ENCODE measurements at regions not wholly inside any gene's neighbourhood (a gene's known extent, or its start where the extent isn't known, plus 50 kb on each side); places are given as distances from the start of the nearest gene placed in this dataset.
"Not testable (repeated sequence)": the region's sequence is repeated elsewhere in the genome, so short reads cannot be mapped to it uniquely, and the experiment has no call there.

GRCh38 chr14:89480278-89480677 is 63.2 kb upstream of the FOXN3 start:
- no peak for DNase-seq (ENCODE audit: low read depth)
- no peaks in the 10 kb centered on the region for H3K36me3 ChIP-seq (ENCODE audit: control insufficient read depth, insufficient read depth, low read length, severe bottlenecking)
- no peaks in the 10 kb centered on the region for H3K27me3 ChIP-seq (replicated peaks; ENCODE audit: control insufficient read depth, insufficient read depth, low read length)
- H3K9ac ChIP-seq (ENCODE audit: low read length), result peak overlapping the region; percentile 25
- no peaks in the 10 kb centered on the region for H3K9me3 ChIP-seq (ENCODE audit: control insufficient read depth, low read length)
- H3K4me3 ChIP-seq (ENCODE audit: low read length), result no peak overlapping the region
- H3K4me1 ChIP-seq (ENCODE audit: control insufficient read depth, insufficient read depth, low read length), result peaks cover 46% of the 10 kb centered on the region

GRCh38 chr14:89479802-89480201 is 62.8 kb upstream of the FOXN3 start:
- no peak for DNase-seq (ENCODE audit: low read depth)

DNA sequence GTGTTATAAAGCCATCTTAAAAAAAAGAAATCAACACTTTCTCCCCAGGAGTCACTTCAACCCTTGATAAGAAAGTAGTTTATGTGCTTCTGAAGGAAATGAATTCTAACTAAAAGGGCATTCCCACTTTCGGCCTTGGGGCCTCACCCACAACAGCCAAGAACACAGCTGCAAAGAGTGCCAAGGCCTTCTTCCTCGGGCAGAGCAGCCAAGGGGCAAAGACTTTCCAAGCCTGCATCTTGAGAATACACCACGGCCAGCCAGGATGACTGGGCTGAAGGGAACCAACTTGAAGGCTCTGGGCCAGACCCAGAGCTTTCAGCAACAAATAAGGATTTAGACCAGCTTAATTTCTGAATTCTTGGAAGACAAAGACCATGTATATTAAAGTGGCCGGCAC is 60.4 kb upstream of the FOXN3 start:
- Histone ChIP-seq H3K4me3 (ENCODE audit: low read length) (peak overlapping the region; percentile 27), H3K27me3 (replicated peaks; ENCODE audit: control insufficient read depth, insufficient read depth, low read length) (no peaks in the 10 kb centered on the region), H3K36me3 (ENCODE audit: control insufficient read depth, insufficient read depth, low read length, severe bottlenecking) (no peaks in the 10 kb centered on the region), H3K4me1 (ENCODE audit: control insufficient read depth, insufficient read depth, low read length) (peaks cover 40% of the 10 kb centered on the region), H3K9ac (ENCODE audit: low read length) (peak overlapping the region; percentile 38), H3K9me3 (ENCODE audit: control insufficient read depth, low read length) (no peaks in the 10 kb centered on the region)
- DNase-seq (ENCODE audit: low read depth), result no peak

More at GRCh38 chr14:89479802-89480201, 62.8 kb upstream of the FOXN3 start:
- Histone ChIP-seq H3K4me1 (ENCODE audit: control insufficient read depth, insufficient read depth, low read length) (peaks cover 43% of the 10 kb centered on the region), H3K9me3 (ENCODE audit: control insufficient read depth, low read length) (no peaks in the 10 kb centered on the region), H3K9ac (ENCODE audit: low read length) (no peak overlapping the region), H3K4me3 (ENCODE audit: low read length) (no peak overlapping the region), H3K36me3 (ENCODE audit: control insufficient read depth, insufficient read depth, low read length, severe bottlenecking) (no peaks in the 10 kb centered on the region), H3K27me3 (replicated peaks; ENCODE audit: control insufficient read depth, insufficient read depth, low read length) (no peaks in the 10 kb centered on the region)

DNA sequence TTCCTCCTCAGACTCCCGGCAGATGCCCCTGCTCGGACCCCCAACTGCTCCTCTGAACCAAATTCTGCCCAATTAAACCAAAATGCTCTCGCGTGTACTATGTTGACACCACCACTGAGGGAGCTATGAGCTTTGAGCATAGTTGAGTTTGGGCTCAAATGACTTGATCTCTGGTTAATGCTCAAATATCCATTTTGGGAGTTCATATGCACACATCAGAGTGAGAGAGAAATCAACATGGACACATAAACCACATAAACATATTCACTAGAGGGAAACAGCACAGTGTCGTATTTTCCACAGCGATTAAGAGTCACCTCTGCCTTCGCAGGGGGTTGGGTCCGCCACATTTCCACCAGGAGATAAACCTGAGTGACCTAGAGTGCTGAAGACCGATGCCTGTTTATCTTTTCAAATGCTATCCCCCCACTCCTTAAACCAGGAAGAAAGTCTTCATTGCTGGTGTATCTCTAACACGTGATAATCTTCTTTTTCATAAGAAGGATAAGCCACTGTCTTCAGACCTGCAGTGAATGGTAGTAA is 59.4 kb upstream of the FOXN3 start:
- DNase-seq (ENCODE audit: low read depth), result no peak
- Histone ChIP-seq H3K27me3 (replicated peaks; ENCODE audit: control insufficient read depth, insufficient read depth, low read length) (no peaks in the 10 kb centered on the region), H3K36me3 (ENCODE audit: control insufficient read depth, insufficient read depth, low read length, severe bottlenecking) (no peaks in the 10 kb centered on the region), H3K4me1 (ENCODE audit: control insufficient read depth, insufficient read depth, low read length) (peaks cover 39% of the 10 kb centered on the region), H3K9ac (ENCODE audit: low read length) (no peak overlapping the region), H3K9me3 (ENCODE audit: control insufficient read depth, low read length) (no peaks in the 10 kb centered on the region), H3K4me3 (ENCODE audit: low read length) (no peak overlapping the region)

GRCh38 chr14:89474464-89474863 is 57.4 kb upstream of the FOXN3 start:
- no peaks in the 10 kb centered on the region for H3K27me3 ChIP-seq (replicated peaks; ENCODE audit: control insufficient read depth, insufficient read depth, low read length)
- H3K9ac ChIP-seq (ENCODE audit: low read length), result no peak overlapping the region
- DNase-seq (ENCODE audit: low read depth), result no peak
- peaks cover 32% of the 10 kb centered on the region for H3K4me1 ChIP-seq (ENCODE audit: control insufficient read depth, insufficient read depth, low read length)
- H3K36me3 ChIP-seq (ENCODE audit: control insufficient read depth, insufficient read depth, low read length, severe bottlenecking), result no peaks in the 10 kb centered on the region
- H3K4me3 ChIP-seq (ENCODE audit: low read length), result no peak overlapping the region
- no peaks in the 10 kb centered on the region for H3K9me3 ChIP-seq (ENCODE audit: control insufficient read depth, low read length)

DNA sequence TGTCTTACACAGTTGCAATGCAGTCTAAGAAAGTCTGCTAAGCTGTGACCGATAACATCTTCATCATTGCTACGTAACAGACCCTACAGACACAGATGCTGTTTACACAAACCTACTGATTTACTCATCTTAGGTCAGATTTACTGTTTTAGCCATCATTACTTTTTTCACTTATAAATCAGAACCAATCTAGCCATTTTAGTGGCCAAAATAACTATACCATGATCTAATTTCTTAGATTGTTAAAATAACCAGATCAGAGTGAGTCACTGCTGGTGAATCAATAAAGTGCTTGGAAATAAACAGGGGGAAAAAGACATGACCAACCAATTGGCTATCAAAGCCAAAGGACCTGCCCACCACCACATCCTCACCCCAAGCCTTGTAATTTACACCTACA is 57.0 kb upstream of the FOXN3 start:
- Histone ChIP-seq H3K9me3 (ENCODE audit: control insufficient read depth, low read length) (no peaks in the 10 kb centered on the region), H3K4me1 (ENCODE audit: control insufficient read depth, insufficient read depth, low read length) (peaks cover 30% of the 10 kb centered on the region), H3K4me3 (ENCODE audit: low read length) (no peak overlapping the region), H3K9ac (ENCODE audit: low read length) (no peak overlapping the region), H3K27me3 (replicated peaks; ENCODE audit: control insufficient read depth, insufficient read depth, low read length) (no peaks in the 10 kb centered on the region), H3K36me3 (ENCODE audit: control insufficient read depth, insufficient read depth, low read length, severe bottlenecking) (no peaks in the 10 kb centered on the region)
- DNase-seq (ENCODE audit: low read depth), result no peak

DNA sequence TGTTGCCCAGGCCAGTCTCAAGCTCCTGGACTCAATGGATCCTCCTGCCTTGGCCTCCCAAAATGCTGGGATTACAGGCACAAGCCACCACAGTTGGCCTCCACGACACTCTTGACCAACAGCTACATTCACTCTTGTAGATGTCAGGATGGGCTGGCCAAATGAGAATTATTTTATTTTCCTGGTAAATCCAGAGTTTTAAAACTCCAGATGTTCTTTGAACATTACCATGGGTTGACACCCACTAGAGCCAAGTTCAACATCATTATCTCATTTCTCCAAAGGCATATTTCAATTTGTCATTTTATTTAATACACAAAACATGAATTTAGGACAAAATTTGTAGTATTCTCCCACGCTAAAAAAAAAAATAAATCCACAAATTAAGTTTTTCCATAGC is 56.5 kb upstream of the FOXN3 start:
- DNase-seq (ENCODE audit: low read depth), result no peak

GRCh38 chr14:89470401-89470800 is 53.4 kb upstream of the FOXN3 start:
- Histone ChIP-seq H3K36me3 (ENCODE audit: control insufficient read depth, insufficient read depth, low read length, severe bottlenecking) (no peaks in the 10 kb centered on the region), H3K4me3 (ENCODE audit: low read length) (no peak overlapping the region), H3K9ac (ENCODE audit: low read length) (no peak overlapping the region), H3K27me3 (replicated peaks; ENCODE audit: control insufficient read depth, insufficient read depth, low read length) (no peaks in the 10 kb centered on the region), H3K4me1 (ENCODE audit: control insufficient read depth, insufficient read depth, low read length) (peaks cover 18% of the 10 kb centered on the region), H3K9me3 (ENCODE audit: control insufficient read depth, low read length) (no peaks in the 10 kb centered on the region)
- no peak for DNase-seq (ENCODE audit: low read depth)

More for the DNA sequence above, 56.5 kb upstream of the FOXN3 start:
- H3K4me3 ChIP-seq (ENCODE audit: low read length), result no peak overlapping the region
- H3K9me3 ChIP-seq (ENCODE audit: control insufficient read depth, low read length), result no peaks in the 10 kb centered on the region
- H3K4me1 ChIP-seq (ENCODE audit: control insufficient read depth, insufficient read depth, low read length), result peaks cover 30% of the 10 kb centered on the region
- H3K36me3 ChIP-seq (ENCODE audit: control insufficient read depth, insufficient read depth, low read length, severe bottlenecking), result no peaks in the 10 kb centered on the region
- H3K27me3 ChIP-seq (replicated peaks; ENCODE audit: control insufficient read depth, insufficient read depth, low read length), result no peaks in the 10 kb centered on the region
- H3K9ac ChIP-seq (ENCODE audit: low read length), result no peak overlapping the region

- Histone ChIP-seq H3K4me1 (ENCODE audit: control insufficient read depth, insufficient read depth, low read length) (peaks cover 18% of the 10 kb centered on the region), H3K36me3 (ENCODE audit: control insufficient read depth, insufficient read depth, low read length, severe bottlenecking) (no peaks in the 10 kb centered on the region), H3K9ac (ENCODE audit: low read length) (no peak overlapping the region), H3K4me3 (ENCODE audit: low read length) (no peak overlapping the region), H3K27me3 (replicated peaks; ENCODE audit: control insufficient read depth, insufficient read depth, low read length) (no peaks in the 10 kb centered on the region), H3K9me3 (ENCODE audit: control insufficient read depth, low read length) (no peaks in the 10 kb centered on the region)
- no peak for DNase-seq (ENCODE audit: low read depth)
Measured at GRCh38 chr14:89469210-89470198, 52.5 kb upstream of the FOXN3 start.

- DNase-seq (ENCODE audit: low read depth), result no peak
Measured at GRCh38 chr14:89468566-89468965, 51.5 kb upstream of the FOXN3 start.

GRCh38 chr14:89468030-89468429 is 51.0 kb upstream of the FOXN3 start:
- H3K4me3 ChIP-seq (ENCODE audit: low read length); H3K9ac ChIP-seq (ENCODE audit: low read length); H3K9me3 ChIP-seq (ENCODE audit: control insufficient read depth, low read length); H3K27me3 ChIP-seq (replicated peaks; ENCODE audit: control insufficient read depth, insufficient read depth, low read length); H3K36me3 ChIP-seq (ENCODE audit: control insufficient read depth, insufficient read depth, low read length, severe bottlenecking); DNase-seq (ENCODE audit: low read depth): not testable (repeated sequence)
- H3K4me1 ChIP-seq (ENCODE audit: control insufficient read depth, insufficient read depth, low read length), result peaks cover 18% of the 10 kb centered on the region

More at GRCh38 chr14:89468566-89468965, 51.5 kb upstream of the FOXN3 start:
- Histone ChIP-seq H3K4me1 (ENCODE audit: control insufficient read depth, insufficient read depth, low read length) (peaks cover 18% of the 10 kb centered on the region), H3K9me3 (ENCODE audit: control insufficient read depth, low read length) (no peaks in the 10 kb centered on the region), H3K36me3 (ENCODE audit: control insufficient read depth, insufficient read depth, low read length, severe bottlenecking) (no peaks in the 10 kb centered on the region), H3K27me3 (replicated peaks; ENCODE audit: control insufficient read depth, insufficient read depth, low read length) (no peaks in the 10 kb centered on the region), H3K9ac (ENCODE audit: low read length) (no peak overlapping the region), H3K4me3 (ENCODE audit: low read length) (no peak overlapping the region)
